HG03565 (cell line): ENCODE measurements at regions not wholly inside any gene's neighbourhood (a gene's known extent, or its start where the extent isn't known, plus 50 kb on each side); places are given as distances from the start of the nearest gene placed in this dataset.

Experiments used
- ATAC-seq: cut with Tn5 transposase; IDR thresholded peaks from one replicate; pipeline ENCODE4 v1.9.1; 2021; ENCODE audit warnings: mild to moderate bottlenecking, moderate library complexity; ENCODE audit not compliant: unreplicated experiment

GRCh38 chr6:84425971-84426705, 198.7 kb upstream of the CEP162 start:
- no peak for ATAC-seq

- no peak for ATAC-seq
These were observed 197.5 kb upstream of the CEP162 start for GRCh38 chr6:84424956-84425355.

- peak; percentile 64 for ATAC-seq
These were observed 195.0 kb upstream of the CEP162 start for GRCh38 chr6:84422380-84422968.

- ATAC-seq: no peak
These were observed 193.6 kb upstream of the CEP162 start for GRCh38 chr6:84421031-84421430.

- ATAC-seq: no peak
These were observed 189.8 kb upstream of the CEP162 start for GRCh38 chr6:84417260-84417659.

- ATAC-seq: no peak
These were observed 188.7 kb upstream of the CEP162 start for GRCh38 chr6:84416043-84416657.

GRCh38 chr6:84415517-84415916, 188.1 kb upstream of the CEP162 start:
- no peak for ATAC-seq

- ATAC-seq: no peak
These were observed 187.6 kb upstream of the CEP162 start for GRCh38 chr6:84415068-84415467.

GRCh38 chr6:84414531-84414930, 187.1 kb upstream of the CEP162 start:
- no peak for ATAC-seq

GRCh38 chr6:84411060-84411629, 183.7 kb upstream of the CEP162 start:
- no peak for ATAC-seq

GRCh38 chr6:84409911-84410310, 182.5 kb upstream of the CEP162 start:
- no peak for ATAC-seq

- no peak for ATAC-seq
These were observed 180.6 kb upstream of the CEP162 start for GRCh38 chr6:84408028-84408427.

- no peak for ATAC-seq
These were observed 176.1 kb upstream of the CEP162 start for GRCh38 chr6:84403545-84403944.

GRCh38 chr6:84399003-84399402, 171.6 kb upstream of the CEP162 start:
- ATAC-seq: no peak

- ATAC-seq: no peak
These were observed 164.8 kb upstream of the CEP162 start for GRCh38 chr6:84392261-84392660.

- no peak for ATAC-seq
These were observed 163.4 kb upstream of the CEP162 start for GRCh38 chr6:84390851-84391250.

GRCh38 chr6:84390334-84390733, 162.9 kb upstream of the CEP162 start:
- no peak for ATAC-seq

GRCh38 chr6:84379142-84379541, 151.7 kb upstream of the CEP162 start:
- no peak for ATAC-seq

GRCh38 chr6:84372290-84372689, 144.8 kb upstream of the CEP162 start:
- no peak for ATAC-seq

GRCh38 chr6:84371681-84372080, 144.2 kb upstream of the CEP162 start:
- ATAC-seq: no peak

GRCh38 chr6:84362193-84362821, 134.9 kb upstream of the CEP162 start:
- ATAC-seq: no peak
